ENCODE measurements at regions not wholly inside any gene's neighbourhood (a gene's known extent, or its start where the extent isn't known, plus 50 kb on each side); places are given as distances from the start of the nearest gene placed in this dataset.

- TF ChIP-seq CTCF (IDR thresholded peaks at IDR 0.05) = no peak
- no peak for TF ChIP-seq POLR2A (IDR thresholded peaks at IDR 0.05)
Measured at GRCh38 chr3:80331494-80332170, 563.8 kb upstream of the ROBO1 start.

Measured in testis (tissue), 2 donors.